Loucy (cell line): ENCODE measurements at regions not wholly inside any gene's neighbourhood (a gene's known extent, or its start where the extent isn't known, plus 50 kb on each side); places are given as distances from the start of the nearest gene placed in this dataset.

Experiments used
- H2AFZ ChIP-seq: fragments of 200-600 bp; sonication (generic); 2 replicates; pipeline ENCODE4 v1.6.0; 2016; ENCODE audit warnings: antibody characterized with exemption, mild to moderate bottlenecking, low read length, moderate library complexity
- H3F3A ChIP-seq: fragments of 200-600 bp; 2 replicates; pipeline ENCODE4 v1.6.0; 2016; ENCODE audit warnings: antibody characterized with exemption, low read depth, mild to moderate bottlenecking
- H3K27me3 ChIP-seq: fragments of 200-600 bp; sonication (generic); 2 replicates; pipeline ENCODE4 v1.6.1; 2014; ENCODE audit warnings: low read length, mild to moderate bottlenecking; ENCODE audit not compliant: insufficient read depth, poor library complexity, severe bottlenecking
- H3K36me3 ChIP-seq: fragments of 200-600 bp; sonication (generic); 2 replicates; pipeline ENCODE4 v1.6.1; 2016; ENCODE audit warnings: low read length; ENCODE audit not compliant: insufficient read depth
- H3K4me1 ChIP-seq: fragments of 200-600 bp; sonication (generic); 2 replicates; pipeline ENCODE4 v1.5.1; 2014; ENCODE audit warnings: low read length, mild to moderate bottlenecking; ENCODE audit not compliant: insufficient read depth, poor library complexity, severe bottlenecking
- H3K4me2 ChIP-seq: fragments of 200-600 bp; sonication (generic); 2 replicates; pipeline ENCODE4 v1.6.0; 2014; ENCODE audit warnings: antibody characterized with exemption, low read length, low read depth, mild to moderate bottlenecking; ENCODE audit not compliant: poor library complexity, severe bottlenecking
- H3K4me3 ChIP-seq: fragments of 200-600 bp; sonication (generic); 2 replicates; pipeline ENCODE4 v1.5.1; 2014; ENCODE audit warnings: low read length, mild to moderate bottlenecking, mixed read lengths; ENCODE audit not compliant: poor library complexity, severe bottlenecking
- H3K79me2 ChIP-seq: fragments of 200-600 bp; sonication (generic); 2 replicates; pipeline ENCODE4 v1.6.1; 2014; ENCODE audit warnings: low read length; ENCODE audit not compliant: insufficient read depth
- H3K9ac ChIP-seq: fragments of 200-600 bp; sonication (generic); 2 replicates; pipeline ENCODE4 v1.6.0; 2014; ENCODE audit warnings: mild to moderate bottlenecking, low read depth, low read length, moderate library complexity; ENCODE audit not compliant: poor library complexity, severe bottlenecking
- H3K9me2 ChIP-seq: fragments of 200-600 bp; sonication (generic); replicated peaks from 2 replicates; pipeline ENCODE4 v1.6.1; 2016; ENCODE audit warnings: low read depth, low read length, mixed read lengths
- H3K9me3 ChIP-seq: fragments of 200-600 bp; sonication (generic); 2 replicates; pipeline ENCODE4 v1.6.1; 2014; ENCODE audit warnings: mild to moderate bottlenecking, antibody characterized with exemption, low read length, low read depth; ENCODE audit not compliant: insufficient read depth
- H4K20me1 ChIP-seq: fragments of 200-600 bp; sonication (generic); 2 replicates; pipeline ENCODE4 v1.6.0; 2014; ENCODE audit warnings: antibody characterized with exemption, low read length, mild to moderate bottlenecking; ENCODE audit not compliant: insufficient read depth, poor library complexity, severe bottlenecking
- EZH2phosphoT487 ChIP-seq: fragments of 200-600 bp; IDR thresholded peaks from 2 replicates; pipeline ENCODE4 v1.6.1; 2018; ENCODE audit warnings: antibody characterized with exemption, mild to moderate bottlenecking, moderate library complexity, borderline replicate concordance
- TF ChIP-seq, protein P1 (sequence below): fragments of 200-600 bp; sonication (generic); conservative IDR thresholded peaks from 2 replicates; pipeline ENCODE4 v1.5.1; 2014; ENCODE audit warnings: mild to moderate bottlenecking, antibody characterized with exemption, low read length

GRCh38 chr11:95570845-95571244 is 218.7 kb downstream of the FAM76B start:
- Histone ChIP-seq H3K9me3 (no peaks in the 10 kb centered on the region; the same call in 1 of the 2 replicates), H3K4me3 (no peak overlapping the region), H4K20me1 (no peaks in the 10 kb centered on the region), H3K4me2 (no peak overlapping the region), H3K9ac (no peak overlapping the region), H2AFZ (no peak overlapping the region), H3K9me2 (no peaks in the 10 kb centered on the region), H3K36me3 (no peaks in the 10 kb centered on the region), H3K79me2 (no peaks in the 10 kb centered on the region), H3K27me3 (no peaks in the 10 kb centered on the region), H3F3A (no peaks in the 10 kb centered on the region), H3K4me1 (peaks cover 12% of the 10 kb centered on the region)
- no peak for TF ChIP-seq EZH2phosphoT487
- TF ChIP-seq, protein P1, sequence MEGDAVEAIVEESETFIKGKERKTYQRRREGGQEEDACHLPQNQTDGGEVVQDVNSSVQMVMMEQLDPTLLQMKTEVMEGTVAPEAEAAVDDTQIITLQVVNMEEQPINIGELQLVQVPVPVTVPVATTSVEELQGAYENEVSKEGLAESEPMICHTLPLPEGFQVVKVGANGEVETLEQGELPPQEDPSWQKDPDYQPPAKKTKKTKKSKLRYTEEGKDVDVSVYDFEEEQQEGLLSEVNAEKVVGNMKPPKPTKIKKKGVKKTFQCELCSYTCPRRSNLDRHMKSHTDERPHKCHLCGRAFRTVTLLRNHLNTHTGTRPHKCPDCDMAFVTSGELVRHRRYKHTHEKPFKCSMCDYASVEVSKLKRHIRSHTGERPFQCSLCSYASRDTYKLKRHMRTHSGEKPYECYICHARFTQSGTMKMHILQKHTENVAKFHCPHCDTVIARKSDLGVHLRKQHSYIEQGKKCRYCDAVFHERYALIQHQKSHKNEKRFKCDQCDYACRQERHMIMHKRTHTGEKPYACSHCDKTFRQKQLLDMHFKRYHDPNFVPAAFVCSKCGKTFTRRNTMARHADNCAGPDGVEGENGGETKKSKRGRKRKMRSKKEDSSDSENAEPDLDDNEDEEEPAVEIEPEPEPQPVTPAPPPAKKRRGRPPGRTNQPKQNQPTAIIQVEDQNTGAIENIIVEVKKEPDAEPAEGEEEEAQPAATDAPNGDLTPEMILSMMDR: no peak

GRCh38 chr11:95569207-95569606 is 220.4 kb downstream of the FAM76B start:
- no peak overlapping the region for H3K4me2 ChIP-seq
- H3K4me3 ChIP-seq: no peak overlapping the region
- H3K9me3 ChIP-seq: no peaks in the 10 kb centered on the region; the same call in 1 of the 2 replicates
- no peaks in the 10 kb centered on the region for H3K79me2 ChIP-seq
- H3F3A ChIP-seq: no peaks in the 10 kb centered on the region
- H3K9me2 ChIP-seq: no peaks in the 10 kb centered on the region
- no peak overlapping the region for H2AFZ ChIP-seq
- H3K27me3 ChIP-seq: no peaks in the 10 kb centered on the region
- peaks cover 21% of the 10 kb centered on the region for H3K4me1 ChIP-seq
- H3K36me3 ChIP-seq: no peaks in the 10 kb centered on the region
- no peak overlapping the region for H3K9ac ChIP-seq
- TF ChIP-seq, protein P1: no peak
- TF ChIP-seq EZH2phosphoT487: no peak
- H4K20me1 ChIP-seq: no peaks in the 10 kb centered on the region

DNA sequence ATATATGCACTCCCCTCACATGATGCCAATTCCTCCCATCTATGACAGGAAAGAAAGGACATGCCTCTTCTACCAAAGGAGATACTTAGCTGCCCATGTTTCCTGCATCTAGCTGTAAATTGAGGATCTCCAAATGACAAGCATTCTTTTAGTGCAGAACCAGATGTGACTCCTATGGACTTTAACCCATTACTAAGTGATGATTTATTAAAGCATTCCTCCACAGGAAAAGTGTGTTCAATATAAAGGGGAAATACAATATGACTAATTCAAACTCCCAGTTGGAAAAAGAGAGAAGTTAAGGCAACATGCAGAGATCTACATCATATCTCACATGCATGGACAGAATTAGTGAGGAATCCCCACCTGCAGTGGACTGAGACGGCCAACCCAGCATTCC is 221.3 kb downstream of the FAM76B start:
- H3K9ac ChIP-seq: no peak overlapping the region
- H4K20me1 ChIP-seq: no peaks in the 10 kb centered on the region
- H3K4me2 ChIP-seq: no peak overlapping the region
- H2AFZ ChIP-seq: no peak overlapping the region
- TF ChIP-seq EZH2phosphoT487: no peak
- TF ChIP-seq, protein P1: no peak
- H3F3A ChIP-seq: no peaks in the 10 kb centered on the region
- H3K4me3 ChIP-seq: no peak overlapping the region
- H3K9me2 ChIP-seq: no peaks in the 10 kb centered on the region
- peaks cover 25% of the 10 kb centered on the region for H3K4me1 ChIP-seq
- H3K27me3 ChIP-seq: no peaks in the 10 kb centered on the region
- no peaks in the 10 kb centered on the region for H3K36me3 ChIP-seq
- H3K9me3 ChIP-seq: no peaks in the 10 kb centered on the region; the same call in 1 of the 2 replicates
- H3K79me2 ChIP-seq: no peaks in the 10 kb centered on the region
